ENCODE measurements at regions not wholly inside any gene's neighbourhood (a gene's known extent, or its start where the extent isn't known, plus 50 kb on each side); places are given as distances from the start of the nearest gene placed in this dataset.

DNA sequence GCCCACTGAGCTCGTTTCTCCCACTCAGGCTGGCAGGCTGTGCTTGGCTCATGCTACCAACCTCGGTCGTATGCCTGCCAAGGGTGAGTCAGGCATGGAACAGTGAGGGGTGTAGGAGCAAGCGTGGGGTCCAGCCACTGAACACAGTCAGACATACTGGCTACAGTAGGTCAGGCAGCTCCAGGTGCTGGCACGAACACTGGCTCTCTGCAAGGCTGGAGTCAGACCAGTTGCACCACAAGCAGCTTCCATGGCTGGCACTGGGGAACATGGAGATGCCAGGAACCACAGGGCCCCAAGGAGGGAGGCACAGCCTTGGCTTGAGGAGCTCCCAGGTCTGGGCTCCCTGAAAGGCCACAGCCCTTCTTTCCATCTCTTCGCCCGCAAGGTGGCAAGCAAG, 410.7 kb upstream of the KIRREL3 start:
- no peaks in the 10 kb centered on the region for H3K27me3 ChIP-seq (ENCODE audit: control insufficient read depth, insufficient read depth, low read length, poor library complexity, severe bottlenecking)
- H3K4me1 ChIP-seq (ENCODE audit: control insufficient read depth, insufficient read depth, low read length) = no peaks in the 10 kb centered on the region
- H3K9ac ChIP-seq (ENCODE audit: extremely low read depth, low read length, poor library complexity, severe bottlenecking) = no peak overlapping the region
- H3K27ac Mint-ChIP-seq = no peak overlapping the region
- no peak overlapping the region for H3K4me3 Mint-ChIP-seq
- H3K27me3 Mint-ChIP-seq (ENCODE audit: insufficient read depth) = no peaks in the 10 kb centered on the region
- peaks cover 5% of the 10 kb centered on the region for H3K36me3 Mint-ChIP-seq (ENCODE audit: low read depth)
- DNase-seq = no peak
- no peak overlapping the region for H3K4me3 ChIP-seq (ENCODE audit: low read length)
- H3K27ac ChIP-seq (ENCODE audit: low read depth, low read length) = no peak overlapping the region
- TF ChIP-seq, protein P1, sequence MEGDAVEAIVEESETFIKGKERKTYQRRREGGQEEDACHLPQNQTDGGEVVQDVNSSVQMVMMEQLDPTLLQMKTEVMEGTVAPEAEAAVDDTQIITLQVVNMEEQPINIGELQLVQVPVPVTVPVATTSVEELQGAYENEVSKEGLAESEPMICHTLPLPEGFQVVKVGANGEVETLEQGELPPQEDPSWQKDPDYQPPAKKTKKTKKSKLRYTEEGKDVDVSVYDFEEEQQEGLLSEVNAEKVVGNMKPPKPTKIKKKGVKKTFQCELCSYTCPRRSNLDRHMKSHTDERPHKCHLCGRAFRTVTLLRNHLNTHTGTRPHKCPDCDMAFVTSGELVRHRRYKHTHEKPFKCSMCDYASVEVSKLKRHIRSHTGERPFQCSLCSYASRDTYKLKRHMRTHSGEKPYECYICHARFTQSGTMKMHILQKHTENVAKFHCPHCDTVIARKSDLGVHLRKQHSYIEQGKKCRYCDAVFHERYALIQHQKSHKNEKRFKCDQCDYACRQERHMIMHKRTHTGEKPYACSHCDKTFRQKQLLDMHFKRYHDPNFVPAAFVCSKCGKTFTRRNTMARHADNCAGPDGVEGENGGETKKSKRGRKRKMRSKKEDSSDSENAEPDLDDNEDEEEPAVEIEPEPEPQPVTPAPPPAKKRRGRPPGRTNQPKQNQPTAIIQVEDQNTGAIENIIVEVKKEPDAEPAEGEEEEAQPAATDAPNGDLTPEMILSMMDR (conservative IDR thresholded peaks at IDR 0.05) = no peak
- 95 to 100% methylated on average over 3 to 7 of the region's 7 CpGs for WGBS, 2 experiments (ENCODE audit: insufficient coverage in 1 of 2, insufficient read length in 1 of 2)
- H3K36me3 ChIP-seq (ENCODE audit: control insufficient read depth, insufficient read depth, low read length) = no peaks in the 10 kb centered on the region
- peaks cover 17% of the 10 kb centered on the region for H3K9me3 ChIP-seq (ENCODE audit: control insufficient read depth, low read length)
- H3K4me1 Mint-ChIP-seq = peaks cover 6% of the 10 kb centered on the region
- H3K9me3 Mint-ChIP-seq = peaks cover 15% of the 10 kb centered on the region

DNA sequence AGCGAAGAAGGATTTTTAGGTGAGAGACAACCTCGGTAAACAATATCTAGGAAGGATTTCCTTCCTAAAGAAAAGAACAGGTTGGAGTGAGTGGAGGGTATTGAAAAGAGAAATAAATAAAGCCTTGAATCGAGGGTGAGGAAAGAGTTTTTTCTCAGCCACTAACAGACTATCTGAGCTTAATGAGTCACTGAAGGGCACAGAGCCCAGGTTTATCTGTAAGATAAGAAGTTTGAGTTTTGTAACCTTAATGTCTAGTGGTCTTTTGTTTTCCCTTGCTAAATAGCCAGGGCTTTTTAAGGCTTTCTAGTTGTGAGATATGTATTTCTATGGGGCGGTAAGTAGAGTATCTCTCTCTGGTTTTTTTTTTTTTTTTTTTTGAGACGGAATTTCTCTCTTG, 394.5 kb upstream of the KIRREL3 start:
- Mint-ChIP-seq H3K9me3 (peaks cover 22% of the 10 kb centered on the region), H3K27me3 (ENCODE audit: insufficient read depth) (no peaks in the 10 kb centered on the region), H3K36me3 (ENCODE audit: low read depth) (peaks cover 3% of the 10 kb centered on the region), H3K27ac (peak overlapping the region; percentile 3), H3K4me3 (no peak overlapping the region), H3K4me1 (peaks cover 71% of the 10 kb centered on the region)
- DNase-seq = no peak
- peaks cover 23% of the 10 kb centered on the region for H3K4me1 ChIP-seq (ENCODE audit: control insufficient read depth, insufficient read depth, low read length)
- H3K9me3 ChIP-seq (ENCODE audit: control insufficient read depth, low read length) = peaks cover 25% of the 10 kb centered on the region
- no peaks in the 10 kb centered on the region for H3K27me3 ChIP-seq (ENCODE audit: control insufficient read depth, insufficient read depth, low read length, poor library complexity, severe bottlenecking)
- no peak overlapping the region for H3K27ac ChIP-seq (ENCODE audit: low read depth, low read length)
- H3K4me3 ChIP-seq (ENCODE audit: low read length) = no peak overlapping the region
- no peaks in the 10 kb centered on the region for H3K36me3 ChIP-seq (ENCODE audit: control insufficient read depth, insufficient read depth, low read length)
- H3K9ac ChIP-seq (ENCODE audit: extremely low read depth, low read length, poor library complexity, severe bottlenecking) = no peak overlapping the region
- 63 to 74% methylated on average over 3 to 5 of the region's 5 CpGs for WGBS, 2 experiments (ENCODE audit: insufficient coverage in 1 of 2, insufficient read length in 1 of 2)
- TF ChIP-seq, protein P1 (conservative IDR thresholded peaks at IDR 0.05) = no peak

DNA sequence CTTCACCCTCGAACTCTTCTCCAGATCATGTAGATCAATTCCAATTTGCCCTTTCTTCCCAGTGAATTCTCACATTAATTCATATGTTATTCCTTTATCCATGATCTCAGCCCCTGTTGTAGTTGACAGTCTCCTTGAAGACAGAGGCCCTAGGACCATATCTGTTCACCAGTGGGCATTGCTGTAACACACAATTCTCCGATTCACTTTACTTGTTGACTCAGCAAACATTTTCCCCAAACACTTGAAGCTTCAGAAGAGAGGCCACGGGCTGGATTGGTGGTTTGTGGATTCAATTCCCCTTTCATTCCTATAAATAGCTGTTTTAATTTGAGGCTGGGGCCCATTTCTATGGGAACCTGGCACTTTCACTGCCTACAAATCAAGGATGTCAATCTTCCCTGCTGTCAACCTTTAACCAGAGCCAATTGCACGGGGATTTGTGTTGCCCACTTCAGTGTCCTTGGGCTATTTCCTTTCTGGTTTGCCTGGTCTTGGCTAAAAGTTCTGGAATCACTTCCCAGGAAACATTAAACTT, 393.0 kb upstream of the KIRREL3 start:
- no peaks in the 10 kb centered on the region for H3K27me3 Mint-ChIP-seq (ENCODE audit: insufficient read depth)
- Histone ChIP-seq H3K4me3 (ENCODE audit: low read length) (no peak overlapping the region), H3K27ac (ENCODE audit: low read depth, low read length) (no peak overlapping the region), H3K36me3 (ENCODE audit: control insufficient read depth, insufficient read depth, low read length) (no peaks in the 10 kb centered on the region), H3K9me3 (ENCODE audit: control insufficient read depth, low read length) (peaks cover 25% of the 10 kb centered on the region), H3K9ac (ENCODE audit: extremely low read depth, low read length, poor library complexity, severe bottlenecking) (no peak overlapping the region), H3K27me3 (ENCODE audit: control insufficient read depth, insufficient read depth, low read length, poor library complexity, severe bottlenecking) (no peaks in the 10 kb centered on the region), H3K4me1 (ENCODE audit: control insufficient read depth, insufficient read depth, low read length) (peaks cover 20% of the 10 kb centered on the region)
- H3K27ac Mint-ChIP-seq = peak overlapping the region; percentile 76
- peaks cover 22% of the 10 kb centered on the region for H3K9me3 Mint-ChIP-seq
- DNase-seq = peak; percentile 55
- WGBS, 2 experiments (ENCODE audit: insufficient coverage in 1 of 2, insufficient read length in 1 of 2) = 57 to 84% methylated on average over 3 to 4 of the region's 4 CpGs
- H3K4me1 Mint-ChIP-seq = peaks cover 70% of the 10 kb centered on the region
- H3K4me3 Mint-ChIP-seq = no peak overlapping the region
- TF ChIP-seq, protein P1 (conservative IDR thresholded peaks at IDR 0.05) = no peak
- H3K36me3 Mint-ChIP-seq (ENCODE audit: low read depth) = peaks cover 3% of the 10 kb centered on the region
